ENCODE measurements at regions not wholly inside any gene's neighbourhood (a gene's known extent, or its start where the extent isn't known, plus 50 kb on each side); places are given as distances from the start of the nearest gene placed in this dataset.

DNA sequence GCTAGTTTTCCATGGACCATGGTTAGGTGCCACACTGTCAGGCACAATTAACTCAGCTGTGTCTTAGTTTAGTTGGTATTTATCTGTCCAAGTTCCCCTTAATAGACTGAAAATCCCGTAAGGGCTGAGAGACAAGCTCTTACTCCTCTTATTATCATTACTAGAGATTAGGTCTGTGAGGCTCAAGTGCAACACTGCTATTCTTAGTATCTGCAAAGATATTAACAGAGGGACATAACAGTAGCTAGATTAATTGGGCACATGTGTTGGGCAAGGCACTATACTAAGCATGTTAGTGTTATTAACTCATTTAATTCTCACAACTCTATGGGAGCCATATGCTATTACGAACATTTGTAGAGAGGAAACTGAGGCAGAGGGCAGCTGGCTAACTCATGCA is 137.3 kb downstream of the VEGFA start (continued):
- TF ChIP-seq CREBBP (IDR thresholded peaks at IDR 0.05; ENCODE audit: low read depth, low read length) (no peak), CEBPG (CRISPR knock-in tag; IDR thresholded peaks at IDR 0.05) (0 out of 2 replicates have a peak, but pooled peaks have one; percentile 10), CEBPG (tag; conservative IDR thresholded peaks at IDR 0.05 in 1 of 2, IDR thresholded peaks at IDR 0.05 in 1 of 2) (no peak), FOXA3 (CRISPR knock-in tag; conservative IDR thresholded peaks at IDR 0.05 in 1 of 2, IDR thresholded peaks at IDR 0.05 in 1 of 2) (0 out of 4 replicates have a peak, but pooled peaks of 1 of the 2 experiments have one; percentile 23), LCOR (CRISPR knock-in tag; IDR thresholded peaks at IDR 0.05) (no peak), ZNF561 (CRISPR knock-in tag; conservative IDR thresholded peaks at IDR 0.05) (no peak), ZNF589 (CRISPR knock-in tag; IDR thresholded peaks at IDR 0.05; ENCODE audit: low read depth) (peak; percentile 71; the same call in 1 of the 2 replicates), ARID2 (IDR thresholded peaks at IDR 0.05) (no peak)
- TF ChIP-seq, protein P1, sequence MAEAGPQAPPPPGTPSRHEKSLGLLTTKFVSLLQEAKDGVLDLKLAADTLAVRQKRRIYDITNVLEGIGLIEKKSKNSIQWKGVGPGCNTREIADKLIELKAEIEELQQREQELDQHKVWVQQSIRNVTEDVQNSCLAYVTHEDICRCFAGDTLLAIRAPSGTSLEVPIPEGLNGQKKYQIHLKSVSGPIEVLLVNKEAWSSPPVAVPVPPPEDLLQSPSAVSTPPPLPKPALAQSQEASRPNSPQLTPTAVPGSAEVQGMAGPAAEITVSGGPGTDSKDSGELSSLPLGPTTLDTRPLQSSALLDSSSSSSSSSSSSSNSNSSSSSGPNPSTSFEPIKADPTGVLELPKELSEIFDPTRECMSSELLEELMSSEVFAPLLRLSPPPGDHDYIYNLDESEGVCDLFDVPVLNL (CRISPR knock-in tag; IDR thresholded peaks at IDR 0.05; ENCODE audit: low read depth), result no peak

All from K562 (cell line).